T-helper 2 cell (primary cell): ENCODE measurements at regions not wholly inside any gene's neighbourhood (a gene's known extent, or its start where the extent isn't known, plus 50 kb on each side); places are given as distances from the start of the nearest gene placed in this dataset.

Experiments used
- DNase-seq, 5 experiments: peaks; one replicate each; pipeline versions ENCODE4 v3.0.0 to v3.0.0-alpha.2; 2012 to 2022

DNA sequence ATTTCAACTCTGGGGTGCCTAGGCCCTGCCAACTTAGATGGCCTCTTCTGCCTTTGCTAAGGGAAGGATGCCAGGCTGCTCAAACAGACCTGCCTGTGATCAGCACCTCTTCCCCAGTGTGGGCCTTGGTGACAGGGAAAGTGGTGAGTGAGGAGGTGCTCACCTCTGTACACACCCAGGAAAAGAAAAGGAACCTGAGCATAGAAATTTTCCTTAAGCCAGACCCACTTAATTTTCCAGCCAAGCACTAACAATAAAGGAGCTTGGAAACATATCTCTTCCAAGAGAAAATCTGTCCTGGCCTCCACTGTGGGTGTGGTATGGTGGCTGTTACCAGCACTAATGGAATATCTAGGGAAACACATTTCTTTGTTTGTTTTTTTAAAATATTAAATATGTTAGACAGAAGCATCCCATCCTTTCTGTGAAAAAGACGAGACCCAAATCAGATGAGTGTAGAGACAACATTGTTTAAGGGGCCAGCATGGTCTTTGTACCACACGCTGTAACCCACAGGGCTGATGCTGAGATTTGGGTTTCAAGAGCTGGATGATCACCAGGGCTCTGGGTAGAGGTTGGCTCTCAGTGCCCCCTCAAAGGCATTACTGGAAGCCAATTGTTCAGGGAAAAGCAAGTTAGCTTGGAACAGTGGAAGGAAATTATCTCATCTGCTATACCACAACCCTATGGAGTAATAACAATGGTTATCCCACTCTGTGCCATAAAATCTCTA, 472.2 kb downstream of the INSC start:
- no peak for DNase-seq

GRCh38 chr11:15589070-15589626, 474.4 kb downstream of the INSC start:
- DNase-seq: no peak

DNA sequence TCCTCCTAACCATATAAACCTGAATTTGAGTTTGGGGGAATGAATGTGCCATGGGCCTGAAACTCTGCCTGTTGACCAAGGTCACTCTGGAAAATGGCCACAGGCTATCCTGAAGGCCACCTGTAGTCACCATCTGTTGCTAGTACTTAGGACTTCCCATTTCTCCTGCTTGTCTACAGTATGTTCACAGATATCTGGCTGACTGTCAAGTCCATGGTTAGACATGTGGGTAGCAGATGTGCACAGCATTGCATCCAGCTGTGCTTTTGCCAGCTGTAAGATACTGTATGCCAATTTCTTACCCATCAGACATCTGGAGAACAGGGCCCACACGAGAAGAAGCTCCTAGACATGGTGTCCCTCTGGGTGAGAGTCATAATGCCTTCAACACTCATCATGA, 475.4 kb downstream of the INSC start:
- DNase-seq: no peak

DNA sequence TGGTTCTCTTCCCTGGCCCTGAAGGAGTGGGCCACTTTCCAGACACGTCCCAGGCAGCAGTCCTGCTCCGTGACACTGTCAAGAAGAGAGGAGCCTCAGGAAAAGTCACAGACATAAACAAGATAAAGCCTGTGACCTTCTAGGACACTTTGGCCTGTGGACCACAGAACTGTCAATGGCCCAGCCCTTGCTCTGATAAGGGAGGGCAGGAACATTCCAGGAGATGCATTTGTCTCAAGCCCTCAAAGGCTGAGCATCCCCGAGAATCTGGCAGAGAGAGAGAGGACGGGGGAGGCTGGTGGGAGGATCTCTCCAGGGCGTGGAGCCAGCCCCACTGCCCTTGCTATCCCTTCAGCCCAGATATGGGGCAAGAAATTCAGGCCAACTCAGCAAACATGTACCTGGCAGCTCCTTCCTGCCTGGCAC, 476.4 kb downstream of the INSC start:
- no peak for DNase-seq

DNA sequence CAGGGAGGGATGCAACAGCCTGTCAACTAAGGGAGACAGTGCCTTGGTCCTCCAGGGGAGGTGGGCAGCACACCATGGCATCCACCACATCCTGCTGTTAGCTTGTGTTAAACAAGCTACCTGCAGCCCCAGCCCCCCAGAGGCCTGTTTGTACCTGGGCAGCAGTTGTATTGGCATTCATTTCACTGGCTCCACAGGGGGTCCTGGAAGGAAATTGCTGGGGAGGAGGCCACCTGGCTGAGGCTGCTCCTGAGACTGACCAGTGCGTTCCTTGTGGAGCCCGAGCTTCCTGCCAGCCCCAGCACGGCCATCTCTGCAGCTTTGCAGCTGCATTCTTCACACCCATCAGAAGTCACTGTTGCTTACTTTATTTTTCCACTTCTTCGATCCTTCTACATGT, 479.9 kb downstream of the INSC start:
- DNase-seq: no peak

GRCh38 chr11:15599376-15599775, 484.7 kb downstream of the INSC start:
- DNase-seq: no peak

- DNase-seq: no peak
Observed at GRCh38 chr11:15602047-15602446, 487.3 kb downstream of the INSC start.

GRCh38 chr11:15602785-15603567, 488.3 kb downstream of the INSC start:
- DNase-seq: no peak

DNA sequence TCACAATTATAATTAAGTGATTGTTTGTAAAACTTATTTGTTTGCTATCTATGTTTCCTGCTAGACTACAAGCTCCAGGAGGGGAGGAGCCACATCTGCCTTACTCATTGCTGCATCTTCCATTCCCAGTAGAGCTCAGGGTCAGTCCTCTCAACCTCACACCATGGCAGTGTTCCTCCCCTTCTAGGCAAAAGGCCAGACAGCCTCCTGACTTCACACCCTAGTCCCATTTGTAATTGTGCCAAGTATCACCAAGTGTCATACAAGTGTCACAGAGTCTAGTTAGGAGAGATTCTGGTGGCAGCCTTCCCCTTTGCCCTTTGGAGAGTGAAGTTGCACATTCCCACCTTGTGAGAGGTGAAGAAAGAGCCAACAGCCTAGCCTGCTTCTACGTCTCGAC, 490.4 kb downstream of the INSC start:
- DNase-seq: no peak

GRCh38 chr11:15607361-15608036, 492.8 kb downstream of the INSC start:
- no peak for DNase-seq

DNA sequence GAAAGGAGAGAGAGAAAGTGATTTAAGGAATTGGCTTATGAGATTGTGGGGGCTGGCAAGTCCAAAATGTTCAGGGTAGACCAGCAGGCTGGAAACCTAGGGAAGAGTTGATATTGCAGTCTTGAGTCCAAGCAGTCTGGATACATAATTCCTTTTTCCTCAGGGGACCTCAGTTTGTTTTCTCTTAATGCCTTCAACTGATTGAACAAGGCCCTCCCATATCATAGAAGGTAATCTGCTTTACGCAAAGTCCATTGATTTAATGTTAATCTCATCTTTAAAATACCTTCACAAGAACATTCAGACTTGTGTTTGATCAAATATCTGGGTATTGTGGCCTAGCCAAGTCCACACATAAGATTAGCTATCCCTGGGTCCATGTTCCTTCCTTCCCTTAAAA, 494.7 kb downstream of the INSC start:
- no peak for DNase-seq

- no peak for DNase-seq
Observed at GRCh38 chr11:15610881-15611280, 496.2 kb downstream of the INSC start.

DNA sequence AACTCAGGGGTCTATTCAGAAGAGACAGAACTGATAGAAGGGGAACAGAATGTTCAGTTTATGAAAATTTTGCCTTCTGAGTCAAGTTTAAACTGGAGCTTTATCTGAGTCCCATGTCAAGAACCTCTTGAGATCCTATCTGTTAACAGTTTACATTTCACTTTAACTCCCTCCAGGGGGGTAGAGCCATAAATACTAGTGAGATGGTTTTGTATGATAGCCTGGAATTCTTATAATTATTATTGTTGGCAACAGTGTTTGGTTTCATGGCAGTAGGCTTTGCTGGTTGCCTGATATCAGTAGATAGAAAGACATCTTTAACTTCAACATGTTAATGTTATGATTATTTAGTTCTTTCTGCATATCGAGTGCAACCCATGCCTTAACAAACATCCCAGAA, 498.5 kb downstream of the INSC start:
- DNase-seq: no peak

GRCh38 chr11:15613789-15614188, 499.1 kb downstream of the INSC start:
- DNase-seq: no peak

DNA sequence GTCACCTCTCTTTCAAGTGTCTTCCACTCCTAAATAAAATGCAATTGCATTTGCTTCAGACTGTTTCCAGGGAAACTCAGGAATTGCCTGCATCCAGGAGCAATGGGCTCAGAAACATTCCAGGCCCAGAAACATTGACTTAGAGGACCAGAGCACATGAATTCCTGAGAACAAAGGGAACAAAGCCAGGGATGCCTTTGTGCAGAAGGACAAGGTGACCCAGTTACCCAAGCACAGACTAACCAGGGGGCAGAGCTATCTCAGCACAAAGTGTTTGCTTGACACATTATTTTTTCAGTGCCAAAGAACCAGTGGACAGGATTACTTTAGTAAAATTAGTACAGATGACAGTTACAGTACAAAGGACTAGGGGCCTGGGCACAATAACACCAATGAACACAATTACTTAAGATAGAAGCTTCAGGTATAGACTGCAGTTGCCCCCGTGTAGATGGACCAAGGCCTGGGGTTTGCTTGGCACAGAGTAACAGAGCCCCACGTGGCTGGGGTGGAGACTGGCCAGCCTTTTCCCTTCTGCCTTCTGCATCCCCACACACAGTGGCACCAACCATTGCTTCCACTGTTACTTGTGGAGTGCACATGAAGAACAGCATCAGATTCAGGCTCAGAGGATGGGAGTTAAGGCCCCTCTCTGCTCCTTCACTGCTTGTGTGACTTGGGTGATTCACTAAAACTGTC, 500.8 kb downstream of the INSC start:
- DNase-seq: no peak

GRCh38 chr11:15616130-15617105, 501.7 kb downstream of the INSC start:
- DNase-seq: no peak

DNA sequence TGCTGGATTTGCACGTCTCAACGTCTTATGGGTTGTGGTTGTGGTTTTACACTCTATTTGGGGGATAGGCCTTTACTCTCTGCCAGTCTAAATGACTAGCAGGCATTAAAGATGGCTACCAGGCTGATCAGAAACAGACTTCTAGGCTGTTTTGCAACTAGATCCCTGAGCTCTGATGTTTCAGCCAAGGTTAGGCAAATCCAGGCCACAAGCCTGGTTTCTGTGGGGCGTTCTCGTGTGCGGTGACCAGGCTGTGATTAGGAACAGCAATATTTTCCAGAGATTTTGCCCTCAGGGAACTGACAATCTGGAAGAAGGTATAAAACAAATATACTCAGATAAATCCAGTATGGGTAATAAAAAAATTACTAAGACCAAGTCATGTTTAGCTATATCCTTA, 502.4 kb downstream of the INSC start:
- no peak for DNase-seq

DNA sequence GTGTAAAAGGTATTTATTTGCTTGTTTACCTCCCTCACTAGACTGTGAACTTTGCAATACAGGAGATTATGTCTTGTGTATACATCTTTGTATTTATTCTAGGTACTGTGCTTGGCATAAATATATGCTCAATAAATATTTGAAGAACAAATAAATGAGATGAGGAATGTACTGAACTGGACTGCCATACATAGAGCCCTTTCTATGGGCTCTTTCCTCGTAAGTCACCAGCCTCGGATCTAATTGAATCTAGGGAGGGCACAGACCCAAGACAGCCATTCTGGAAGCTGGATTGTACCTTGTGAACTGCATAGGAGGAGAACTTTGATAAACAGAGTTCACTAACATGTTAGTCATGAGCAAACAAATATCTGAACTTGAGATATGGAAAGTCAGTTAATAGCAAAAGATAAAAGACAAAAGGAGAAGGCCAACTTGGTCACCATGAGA, 503.9 kb downstream of the INSC start:
- DNase-seq: no peak

GRCh38 chr11:15621565-15621964, 506.8 kb downstream of the INSC start:
- DNase-seq: no peak

DNA sequence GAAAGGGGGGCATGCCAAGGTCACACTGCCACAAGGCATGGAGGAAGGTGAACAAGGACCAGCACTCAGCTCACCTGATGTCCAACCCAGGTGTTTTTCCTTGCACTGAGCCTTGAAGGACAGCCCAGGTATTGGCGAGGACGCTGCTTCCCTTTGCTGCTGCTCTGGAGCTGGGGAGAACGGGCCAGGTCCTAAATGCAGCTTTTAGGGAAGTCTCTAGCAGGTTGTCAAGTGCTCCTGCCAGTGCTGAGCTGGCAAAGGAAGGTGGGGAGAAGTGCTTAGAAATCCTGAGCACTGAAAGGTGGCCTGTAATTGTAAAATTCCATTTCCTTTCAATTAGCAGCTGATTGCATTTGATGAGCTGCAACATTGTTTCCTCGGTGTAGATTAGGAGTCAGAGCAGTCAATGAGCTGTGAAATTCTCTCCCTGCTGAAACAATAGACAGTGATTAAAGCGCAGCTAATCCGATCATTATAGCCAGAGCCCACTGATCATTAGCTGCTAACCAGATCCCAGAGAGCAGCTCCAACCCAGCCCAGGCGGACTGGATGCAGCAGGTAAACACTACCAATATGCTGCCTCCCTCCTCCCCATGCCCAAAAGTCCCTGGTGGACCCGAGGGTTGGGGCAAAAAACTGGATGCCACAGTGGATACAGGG, 507.6 kb downstream of the INSC start:
- DNase-seq: no peak

- no peak for DNase-seq
Observed at GRCh38 chr11:15624701-15625100, 510.0 kb downstream of the INSC start.
